PC-9 (cell line): ENCODE measurements at regions not wholly inside any gene's neighbourhood (a gene's known extent, or its start where the extent isn't known, plus 50 kb on each side); places are given as distances from the start of the nearest gene placed in this dataset.

Source experiments
- BruUV-seq: library from RNA; stranded (reverse); fragments of 400-500 nt; replicated peaks from 2 replicates; lab custom pipeline; 2021; lab: Mats Ljungman, UMichigan
- CTCF ChIA-PET: fragments of 300-600 bp; sonication (Branson Sonifier 250); formaldehyde crosslinking; loops from one replicate; lab custom pipeline; 2022; ENCODE audit warnings: antibody characterized with exemption; lab: Charles Lee
- POLR2A ChIA-PET: fragments of 300-600 bp; sonication (Branson Sonifier 250); formaldehyde crosslinking; loops from one replicate; lab custom pipeline; 2022; ENCODE audit warnings: antibody characterized with exemption; ENCODE audit not compliant: unreplicated experiment; lab: Charles Lee
- DNase-seq, 2 experiments: peaks; one replicate each; pipeline versions ENCODE4 v3.0.0 to v3.0.0-alpha.2; 2015 to 2022; ENCODE audit warnings: mixed read lengths in 1 of 2
- H2AFZ ChIP-seq: fragments of 200-600 bp; sonication (generic); 2 replicates; pipeline ENCODE4 v1.8.1; 2017; ENCODE audit warnings: antibody characterized with exemption
- H3F3A ChIP-seq: fragments of 200-600 bp; sonication (generic); 2 replicates; pipeline ENCODE4 v1.8.1; 2017; ENCODE audit warnings: antibody characterized with exemption, mild to moderate bottlenecking, low read depth; ENCODE audit not compliant: insufficient read depth
- H3K27ac ChIP-seq: fragments of 200-600 bp; sonication (generic); 2 replicates; pipeline ENCODE4 v1.6.1; 2016; ENCODE audit warnings: mixed run types
- H3K27me3 ChIP-seq: fragments of 200-600 bp; sonication (generic); 2 replicates; pipeline ENCODE4 v1.6.1; 2016; ENCODE audit warnings: low read depth, mixed run types; ENCODE audit not compliant: insufficient read depth
- H3K36me3 ChIP-seq: fragments of 200-600 bp; sonication (generic); 2 replicates; pipeline ENCODE4 v1.6.1; 2016; ENCODE audit warnings: low read depth, mixed run types
- H3K4me1 ChIP-seq: fragments of 200-600 bp; sonication (generic); replicated peaks from 2 replicates; pipeline ENCODE4 v1.6.1; 2016; ENCODE audit warnings: mixed run types; ENCODE audit not compliant: insufficient read depth
- H3K4me2 ChIP-seq: fragments of 200-600 bp; sonication (generic); 2 replicates; pipeline ENCODE4 v1.6.1; 2017; ENCODE audit warnings: mixed run types
- H3K4me3 ChIP-seq: fragments of 200-600 bp; sonication (generic); 2 replicates; pipeline ENCODE4 v1.6.1; 2016; ENCODE audit warnings: mixed run types
- H3K79me2 ChIP-seq: fragments of 200-600 bp; sonication (generic); 2 replicates; pipeline ENCODE4 v1.6.1; 2017; ENCODE audit warnings: low read depth, mixed run types
- H3K9me2 ChIP-seq: fragments of 200-600 bp; sonication (generic); 2 replicates; pipeline ENCODE4 v1.8.1; 2017; ENCODE audit warnings: mild to moderate bottlenecking; ENCODE audit not compliant: insufficient read depth
- H3K9me3 ChIP-seq: fragments of 200-600 bp; sonication (generic); 2 replicates; pipeline ENCODE4 v1.8.1; 2016; ENCODE audit warnings: low read depth; ENCODE audit not compliant: insufficient read depth
- H4K20me1 ChIP-seq: fragments of 200-600 bp; sonication (generic); 2 replicates; pipeline ENCODE4 v1.8.1; 2017; ENCODE audit not compliant: insufficient read depth
- CTCF ChIP-seq: fragments of 200-600 bp; sonication (generic); conservative IDR thresholded peaks from 2 replicates; pipeline ENCODE4 v1.6.1; 2017; ENCODE audit warnings: mixed run types, antibody characterized with exemption, mild to moderate bottlenecking, moderate library complexity
- EZH2 ChIP-seq: fragments of 200-600 bp; sonication (generic); IDR thresholded peaks from 2 replicates; pipeline ENCODE4 v1.8.0; 2017; ENCODE audit warnings: antibody characterized with exemption, low read depth
- intact Hi-C: fragments of 100-400 bp; cut with micrococcal nuclease; formaldehyde crosslinking; loops from one replicate; pipeline ENCODE4 v1.10.0; 2022; ENCODE audit not compliant: unreplicated experiment

- Histone ChIP-seq H3K27ac (no peak overlapping the region), H3K36me3 (no peaks in the 10 kb centered on the region), H3K4me2 (no peak overlapping the region), H3K9me2 (no peaks in the 10 kb centered on the region), H3K79me2 (no peaks in the 10 kb centered on the region), H3K9me3 (no peaks in the 10 kb centered on the region), H3K27me3 (peaks cover 4% of the 10 kb centered on the region; the same call in 1 of the 2 replicates), H4K20me1 (no peaks in the 10 kb centered on the region), H2AFZ (no peak overlapping the region), H3K4me1 (no peaks in the 10 kb centered on the region), H3K4me3 (no peak overlapping the region), H3F3A (no peaks in the 10 kb centered on the region)
- TF ChIP-seq EZH2 (no peak), CTCF (no peak)
- no TSS peak for BruUV-seq
- intact Hi-C loops, result no loop called here
- CTCF ChIA-PET, result no interaction called here
- no peak for DNase-seq
- POLR2A ChIA-PET, result no interaction called here
Measured at GRCh38 chr3:135762188-135762856, 203.2 kb upstream of the PPP2R3A start.

- Histone ChIP-seq H3K9me3 (no peaks in the 10 kb centered on the region), H3F3A (no peaks in the 10 kb centered on the region), H3K4me1 (no peaks in the 10 kb centered on the region), H4K20me1 (no peaks in the 10 kb centered on the region), H3K4me3 (no peak overlapping the region), H3K27me3 (peaks cover 9% of the 10 kb centered on the region), H3K79me2 (no peaks in the 10 kb centered on the region), H3K36me3 (no peaks in the 10 kb centered on the region), H3K9me2 (no peaks in the 10 kb centered on the region), H3K4me2 (no peak overlapping the region), H2AFZ (no peak overlapping the region), H3K27ac (no peak overlapping the region)
- no peak for TF ChIP-seq CTCF
- CTCF ChIA-PET, result no interaction called here
- DNase-seq, result no peak
- intact Hi-C loops, result no loop called here
- no TSS peak for BruUV-seq
- POLR2A ChIA-PET, result no interaction called here
Measured at GRCh38 chr3:135766115-135766514, 199.4 kb upstream of the PPP2R3A start.

- H3K9me3 ChIP-seq, result no peaks in the 10 kb centered on the region
- H4K20me1 ChIP-seq, result no peaks in the 10 kb centered on the region
- H3K27me3 ChIP-seq, result peaks cover 5% of the 10 kb centered on the region
- no peak overlapping the region for H3K4me2 ChIP-seq
- H2AFZ ChIP-seq, result no peak overlapping the region
- ChIA-PET POLR2A (no interaction called here), CTCF (no interaction called here)
- H3K27ac ChIP-seq, result no peak overlapping the region
- no peaks in the 10 kb centered on the region for H3K36me3 ChIP-seq
- no peaks in the 10 kb centered on the region for H3F3A ChIP-seq
- no peak overlapping the region for H3K4me3 ChIP-seq
- no TSS peak for BruUV-seq
- no peaks in the 10 kb centered on the region for H3K4me1 ChIP-seq
- no peaks in the 10 kb centered on the region for H3K79me2 ChIP-seq
- no peak for DNase-seq
- no peaks in the 10 kb centered on the region for H3K9me2 ChIP-seq
- intact Hi-C loops, result no loop called here
- TF ChIP-seq CTCF (no peak), EZH2 (no peak)
Measured at GRCh38 chr3:135771760-135772159, 193.8 kb upstream of the PPP2R3A start.
